K562 (cell line): ENCODE measurements at regions not wholly inside any gene's neighbourhood (a gene's known extent, or its start where the extent isn't known, plus 50 kb on each side); places are given as distances from the start of the nearest gene placed in this dataset.

Source experiments
- ATAC-seq: fragments of 200-7000 bp; cut with Tn5 transposase; 3 replicates; pipeline ENCODE4 v1.9.1; 2020; ENCODE audit warnings: moderate library complexity
- BruUV-seq: library from RNA; stranded (reverse); fragments of 400-500 nt; replicated peaks from 2 replicates; lab custom pipeline; 2021; lab: Mats Ljungman, UMichigan
- CTCF ChIA-PET: fragments of 300-600 bp; formaldehyde crosslinking; extraction: SDS; loops from one replicate; lab custom pipeline; 2021; ENCODE audit warnings: low intra/inter-chr PET ratio; lab: Yijun Ruan, JAX
- POLR2A ChIA-PET: fragments of 300-600, 350-650 bp; sonication (Branson Sonifier 250); formaldehyde crosslinking; extraction: SDS; loops from one replicate; lab custom pipeline; 2021; ENCODE audit warnings: antibody characterized with exemption, inconsistent platforms; lab: Yijun Ruan, JAX
- DNase-seq, 4 experiments: peaks; one replicate each; pipeline versions ENCODE4 v3.0.0 to v3.0.0-alpha.2; 2011 to 2018; ENCODE audit warnings: low spot score in 3 of 4, mixed read lengths in 3 of 4; ENCODE audit errors: extremely low read depth in 1 of 4
- FAIRE-seq: peaks from 2 replicates; lab custom pipeline; 2011; peaks lifted over from hg19 to GRCh38; lab: Jason Lieb, UNC
- H2AFZ ChIP-seq: 2 replicates; pipeline ENCODE4 v1.6.0; 2011; ENCODE audit warnings: low read depth, low read length, control low read depth, inconsistent platforms
- H3K27ac ChIP-seq: fragments of 200-600 bp; 3 replicates; pipeline ENCODE4 v1.8.0; 2011; ENCODE audit warnings: low read depth, mild to moderate bottlenecking, control low read depth, inconsistent platforms, low read length, moderate library complexity, mixed read lengths; ENCODE audit errors: extremely low read depth
- H3K27me3 ChIP-seq, 2 experiments: fragments of 300-600 bp in 1 of 2; 2 replicates in 1 of 2; 3 replicates in 1 of 2; pipeline versions ENCODE4 v1.6.0 to v1.8.0; 2011; ENCODE audit warnings: inconsistent platforms in 2 of 2, low read length in 2 of 2, mild to moderate bottlenecking in 1 of 2, mixed read lengths in 1 of 2, moderate library complexity in 1 of 2; ENCODE audit not compliant: control insufficient read depth in 2 of 2, insufficient read depth in 2 of 2
- H3K36me3 ChIP-seq: fragments of 300-600 bp; 3 replicates; pipeline ENCODE4 v1.8.0; 2011; ENCODE audit warnings: mild to moderate bottlenecking, low read length, inconsistent platforms; ENCODE audit not compliant: control insufficient read depth, insufficient read depth
- H3K4me1 ChIP-seq, 2 experiments: fragments of 200-600 bp in 1 of 2; replicated peaks in 1 of 2; 2 replicates in 1 of 2; 3 replicates in 1 of 2; pipeline versions ENCODE4 v1.5.1 to v1.8.0; 2011; ENCODE audit warnings: inconsistent platforms in 2 of 2, low read length in 2 of 2, mild to moderate bottlenecking in 1 of 2, mixed read lengths in 1 of 2, moderate library complexity in 1 of 2; ENCODE audit not compliant: control insufficient read depth in 2 of 2, insufficient read depth in 2 of 2
- H3K4me2 ChIP-seq: 2 replicates; pipeline ENCODE4 v1.6.1; 2011; ENCODE audit warnings: low read length, control low read depth, inconsistent platforms, mixed read lengths; ENCODE audit not compliant: insufficient read depth
- H3K4me3 ChIP-seq: fragments of 200-600 bp; sonication (generic), shearing (Covaris generic); 2 replicates; pipeline ENCODE4 v1.5.1; 2016; ENCODE audit warnings: control low read depth, inconsistent platforms
- H3K79me2 ChIP-seq: fragments of 200-600 bp; 3 replicates; pipeline ENCODE4 v1.8.0; 2011; ENCODE audit warnings: low read length, inconsistent platforms; ENCODE audit not compliant: control insufficient read depth, insufficient read depth
- H3K9ac ChIP-seq, 2 experiments: 2 replicates each; pipeline versions ENCODE4 v1.6.0 to v1.6.1; 2011; ENCODE audit warnings: low read depth in 2 of 2, low read length in 2 of 2, control low read depth in 1 of 2, inconsistent platforms in 1 of 2, mild to moderate bottlenecking in 1 of 2, mixed read lengths in 1 of 2; ENCODE audit not compliant: insufficient read depth in 1 of 2
- H3K9me1 ChIP-seq: one replicate; pipeline ENCODE4 v1.6.0; 2011; ENCODE audit warnings: inconsistent platforms, mild to moderate bottlenecking, low read length, moderate library complexity; ENCODE audit not compliant: control insufficient read depth, insufficient read depth
- H3K9me3 ChIP-seq: replicated peaks from 2 replicates; pipeline ENCODE4 v1.5.1; 2011; ENCODE audit warnings: low read depth, low read length, inconsistent platforms; ENCODE audit not compliant: control insufficient read depth, insufficient read depth
- H4K20me1 ChIP-seq: replicated peaks from 2 replicates; pipeline ENCODE4 v1.6.1; 2011; ENCODE audit warnings: low read length, inconsistent platforms, mixed read lengths; ENCODE audit not compliant: control insufficient read depth, insufficient read depth
- DMBX1 ChIP-seq: fragments of 250-450 bp; sonication (Bioruptor Pico); IDR thresholded peaks from 2 replicates; pipeline ENCODE4 v1.8.0; 2022; ENCODE audit warnings: inconsistent platforms, mild to moderate bottlenecking, moderate library complexity, borderline replicate concordance
- NR2C1 ChIP-seq, 2 experiments: fragments of 450-650 bp; IDR thresholded peaks; 2 replicates each; pipeline ENCODE4 v1.6.1; 2017; ENCODE audit warnings: mild to moderate bottlenecking in 2 of 2, antibody characterized with exemption in 1 of 2, inconsistent platforms in 1 of 2, missing compliant biosample characterization in 1 of 2, missing genetic modification characterization in 1 of 2
- STAT5B ChIP-seq: fragments of 250-450 bp; sonication (Bioruptor Pico); IDR thresholded peaks from 2 replicates; pipeline ENCODE4 v1.8.0; 2021; ENCODE audit warnings: mild to moderate bottlenecking, inconsistent platforms
- TAF9B ChIP-seq: fragments of 450-650 bp; IDR thresholded peaks from 2 replicates; pipeline ENCODE4 v1.6.1; 2018; ENCODE audit warnings: mild to moderate bottlenecking; ENCODE audit not compliant: partially characterized antibody
- ZNF175 ChIP-seq: fragments of 200-800 bp; sonication (Bioruptor generic); IDR thresholded peaks from 2 replicates; pipeline ENCODE4 v1.6.1; 2016; ENCODE audit warnings: low read depth, mild to moderate bottlenecking, missing genetic modification characterization, missing compliant biosample characterization
- ZNF277 ChIP-seq: fragments of 250-450 bp; sonication (Bioruptor Pico); IDR thresholded peaks from 2 replicates; pipeline ENCODE4 v1.8.0; 2022; ENCODE audit warnings: inconsistent platforms, mild to moderate bottlenecking, moderate library complexity, borderline replicate concordance
- ZNF511 ChIP-seq: sonication (generic); formaldehyde crosslinking; IDR thresholded peaks from 2 replicates; pipeline ENCODE4 v1.8.0; 2022; ENCODE audit warnings: mild to moderate bottlenecking, missing genetic modification reagents
- WGBS: fragments of 100-300 bp; shearing (Covaris generic); methylation state at CpG from one replicate; pipeline ENCODE4 v1.1.6; 2016; ENCODE audit warnings: low coverage, mixed read lengths; ENCODE audit not compliant: insufficient coverage; ENCODE audit errors: missing lambda C conversion rate; 5-methylcytosine and 5-hydroxymethylcytosine counted together
- in situ Hi-C: fragments of 300-500 bp; cut with MboI; formaldehyde crosslinking; loops from 4 replicates; pipeline ENCODE4 v1.15.0; 2018; ENCODE audit warnings: inconsistent platforms, mixed read lengths
- intact Hi-C: fragments of 100-400 bp; cut with micrococcal nuclease; formaldehyde crosslinking; loops from 2 replicates; pipeline ENCODE4 v1.14.2; 2022
- TF ChIP-seq, protein P1 (sequence below): fragments of 250-450 bp; sonication (Bioruptor Pico); IDR thresholded peaks from 2 replicates; pipeline ENCODE4 v1.8.0; 2021; ENCODE audit warnings: moderate library complexity, mild to moderate bottlenecking, inconsistent platforms

GRCh38 chr20:60090631-60091030 lies 132.4 kb downstream of the CDH26 start:
- TF ChIP-seq ZNF175 (CRISPR knock-in tag) (no peak), STAT5B (CRISPR knock-in tag) (no peak), TAF9B (no peak), DMBX1 (CRISPR knock-in tag) (no peak), ZNF511 (no peak), NR2C1 (IDR thresholded peaks at IDR 0.05) (no peak), NR2C1 (tag; IDR thresholded peaks at IDR 0.05) (no peak), ZNF277 (no peak)
- TF ChIP-seq, protein P1, sequence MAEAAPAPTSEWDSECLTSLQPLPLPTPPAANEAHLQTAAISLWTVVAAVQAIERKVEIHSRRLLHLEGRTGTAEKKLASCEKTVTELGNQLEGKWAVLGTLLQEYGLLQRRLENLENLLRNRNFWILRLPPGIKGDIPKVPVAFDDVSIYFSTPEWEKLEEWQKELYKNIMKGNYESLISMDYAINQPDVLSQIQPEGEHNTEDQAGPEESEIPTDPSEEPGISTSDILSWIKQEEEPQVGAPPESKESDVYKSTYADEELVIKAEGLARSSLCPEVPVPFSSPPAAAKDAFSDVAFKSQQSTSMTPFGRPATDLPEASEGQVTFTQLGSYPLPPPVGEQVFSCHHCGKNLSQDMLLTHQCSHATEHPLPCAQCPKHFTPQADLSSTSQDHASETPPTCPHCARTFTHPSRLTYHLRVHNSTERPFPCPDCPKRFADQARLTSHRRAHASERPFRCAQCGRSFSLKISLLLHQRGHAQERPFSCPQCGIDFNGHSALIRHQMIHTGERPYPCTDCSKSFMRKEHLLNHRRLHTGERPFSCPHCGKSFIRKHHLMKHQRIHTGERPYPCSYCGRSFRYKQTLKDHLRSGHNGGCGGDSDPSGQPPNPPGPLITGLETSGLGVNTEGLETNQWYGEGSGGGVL (CRISPR knock-in tag), result no peak
- Histone ChIP-seq H3K79me2 (no peaks in the 10 kb centered on the region), H3K4me2 (no peak overlapping the region), H3K9me3 (no peaks in the 10 kb centered on the region), H2AFZ (no peak overlapping the region), H3K9ac (no peak overlapping the region), H3K27ac (no peak overlapping the region), H3K9me1 (no peaks in the 10 kb centered on the region), H3K27me3 (peaks cover 19 to 32% of the 10 kb centered on the region in 2 experiments), H3K4me1 (0 out of 5 replicates have a peak, but pooled peaks cover 0 to 3% of the 10 kb centered on the region in 2 experiments), H3K36me3 (no peaks in the 10 kb centered on the region), H3K4me3 (no peak overlapping the region), H4K20me1 (0 out of 2 replicates have a peak, but pooled peaks cover 5% of the 10 kb centered on the region)
- DNase-seq (no peak), ATAC-seq (no peak), FAIRE-seq (no peak)
- POLR2A ChIA-PET, result no interaction called here
- CTCF ChIA-PET, result no interaction called here
- in situ Hi-C loops, result no loop called here
- WGBS, result 0% methylated on average over 4 of the region's 4 CpGs
- intact Hi-C loops, result no loop called here
- BruUV-seq, result no TSS peak
